ENCODE measurements at regions not wholly inside any gene's neighbourhood (a gene's known extent, or its start where the extent isn't known, plus 50 kb on each side); places are given as distances from the start of the nearest gene placed in this dataset.
"Not testable (repeated sequence)": the region's sequence is repeated elsewhere in the genome, so short reads cannot be mapped to it uniquely, and the experiment has no call there.

DNA sequence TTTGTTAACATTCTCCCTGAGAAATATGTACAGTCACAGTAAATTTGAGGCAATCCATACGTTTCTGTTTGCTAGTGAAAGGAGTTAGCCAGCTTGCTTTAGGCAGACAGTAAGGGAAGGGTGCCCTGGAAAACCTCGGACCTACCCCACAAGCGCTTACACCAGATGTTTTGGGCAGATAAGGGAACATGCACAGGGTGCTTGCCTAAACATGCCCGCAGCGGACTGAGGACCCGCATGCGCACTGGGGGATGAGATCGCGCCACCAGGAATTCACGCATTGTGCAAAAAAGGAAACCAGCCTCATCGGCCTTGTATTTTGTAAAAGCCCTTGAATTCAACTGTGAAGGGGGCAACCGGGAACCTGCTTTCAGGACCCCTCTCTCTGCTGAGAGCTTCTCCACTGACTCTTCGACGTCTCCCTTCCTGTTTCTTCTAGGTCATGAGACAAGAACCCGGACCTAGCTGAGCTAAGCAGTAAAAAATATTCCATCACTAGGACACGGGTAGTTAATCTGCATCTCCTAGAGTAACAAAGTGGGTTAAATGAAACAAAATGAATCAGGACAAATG is 1399.2 kb upstream of the ATXN8OS start:
- H3K4me3 ChIP-seq (ENCODE audit: low read depth, low read length) = no peak overlapping the region
- DNase-seq (ENCODE audit: low read depth) = no peak
- TF ChIP-seq, protein P1, sequence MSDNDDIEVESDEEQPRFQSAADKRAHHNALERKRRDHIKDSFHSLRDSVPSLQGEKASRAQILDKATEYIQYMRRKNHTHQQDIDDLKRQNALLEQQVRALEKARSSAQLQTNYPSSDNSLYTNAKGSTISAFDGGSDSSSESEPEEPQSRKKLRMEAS (IDR thresholded peaks at IDR 0.05; ENCODE audit: low read depth, low read length) = no peak
- TF ChIP-seq MYC (IDR thresholded peaks at IDR 0.05; ENCODE audit: low read depth, low read length) = no peak
- no peak for TF ChIP-seq CTCF (IDR thresholded peaks at IDR 0.05; ENCODE audit: low read depth, low read length)
- TF ChIP-seq POLR2A (IDR thresholded peaks at IDR 0.05; ENCODE audit: extremely low read depth, insufficient read length) = no peak

DNA sequence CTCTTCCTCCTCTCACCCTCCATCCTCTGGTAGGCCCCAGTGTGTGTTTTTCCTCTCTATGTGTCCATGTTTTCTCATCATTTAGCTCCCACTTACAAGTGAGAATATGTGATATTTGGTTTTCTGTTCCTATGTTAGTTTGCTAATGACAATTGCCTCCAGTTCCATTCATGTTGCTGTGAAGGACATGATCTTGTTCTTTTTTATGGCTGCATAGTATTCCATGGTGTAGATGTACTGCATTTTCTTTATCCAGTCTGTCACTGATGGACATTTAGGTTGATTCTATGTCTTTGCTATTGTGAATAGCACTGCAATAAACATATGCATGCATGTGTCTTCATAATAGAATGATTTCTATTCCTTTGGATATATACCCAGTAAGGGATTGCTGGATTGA is 1401.6 kb upstream of the ATXN8OS start:
- H3K4me3 ChIP-seq (ENCODE audit: low read depth, low read length); DNase-seq (ENCODE audit: low read depth): not testable (repeated sequence)

DNA sequence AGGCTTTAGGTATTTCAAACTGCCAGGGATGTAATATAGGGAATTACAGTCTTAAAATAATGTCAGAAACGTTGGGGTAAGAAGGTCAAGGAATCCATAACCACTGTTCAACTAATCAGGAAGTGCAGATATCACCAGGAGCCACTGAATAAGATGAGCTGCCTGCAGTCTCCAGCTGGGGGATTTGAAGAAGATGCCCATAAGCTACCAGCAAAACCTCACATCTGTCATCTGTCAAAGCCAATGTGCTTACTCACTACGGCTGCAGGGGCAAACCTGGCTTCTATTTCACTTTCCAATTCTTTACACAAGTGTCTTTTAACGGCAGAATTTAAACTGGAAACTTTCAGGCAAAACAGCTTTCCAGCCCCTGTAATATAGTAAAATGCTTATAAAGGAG is 1410.1 kb upstream of the ATXN8OS start:
- no peak for DNase-seq (ENCODE audit: low read depth)
- TF ChIP-seq MYC (IDR thresholded peaks at IDR 0.05; ENCODE audit: low read depth, low read length) (no peak), CTCF (IDR thresholded peaks at IDR 0.05; ENCODE audit: low read depth, low read length) (no peak), POLR2A (IDR thresholded peaks at IDR 0.05; ENCODE audit: extremely low read depth, insufficient read length) (no peak)
- TF ChIP-seq, protein P1 (IDR thresholded peaks at IDR 0.05; ENCODE audit: low read depth, low read length) = no peak
- no peak overlapping the region for H3K4me3 ChIP-seq (ENCODE audit: low read depth, low read length)

- no peak overlapping the region for H3K4me3 ChIP-seq (ENCODE audit: low read depth, low read length)
- no peak for DNase-seq (ENCODE audit: low read depth)
- no peak for TF ChIP-seq MYC (IDR thresholded peaks at IDR 0.05; ENCODE audit: low read depth, low read length)
- TF ChIP-seq CTCF (IDR thresholded peaks at IDR 0.05; ENCODE audit: low read depth, low read length) = no peak
- TF ChIP-seq POLR2A (IDR thresholded peaks at IDR 0.05; ENCODE audit: extremely low read depth, insufficient read length) = no peak
- TF ChIP-seq, protein P1 (IDR thresholded peaks at IDR 0.05; ENCODE audit: low read depth, low read length) = no peak
Measured at GRCh38 chr13:68696907-68697306, 1410.7 kb upstream of the ATXN8OS start.

GRCh38 chr13:68692049-68692448 is 1415.6 kb upstream of the ATXN8OS start:
- no peak for DNase-seq (ENCODE audit: low read depth)
- H3K4me3 ChIP-seq (ENCODE audit: low read depth, low read length) = no peak overlapping the region
- TF ChIP-seq, protein P1 (IDR thresholded peaks at IDR 0.05; ENCODE audit: low read depth, low read length) = no peak
- TF ChIP-seq MYC (IDR thresholded peaks at IDR 0.05; ENCODE audit: low read depth, low read length) (no peak), CTCF (IDR thresholded peaks at IDR 0.05; ENCODE audit: low read depth, low read length) (no peak), POLR2A (IDR thresholded peaks at IDR 0.05; ENCODE audit: extremely low read depth, insufficient read length) (no peak)

DNA sequence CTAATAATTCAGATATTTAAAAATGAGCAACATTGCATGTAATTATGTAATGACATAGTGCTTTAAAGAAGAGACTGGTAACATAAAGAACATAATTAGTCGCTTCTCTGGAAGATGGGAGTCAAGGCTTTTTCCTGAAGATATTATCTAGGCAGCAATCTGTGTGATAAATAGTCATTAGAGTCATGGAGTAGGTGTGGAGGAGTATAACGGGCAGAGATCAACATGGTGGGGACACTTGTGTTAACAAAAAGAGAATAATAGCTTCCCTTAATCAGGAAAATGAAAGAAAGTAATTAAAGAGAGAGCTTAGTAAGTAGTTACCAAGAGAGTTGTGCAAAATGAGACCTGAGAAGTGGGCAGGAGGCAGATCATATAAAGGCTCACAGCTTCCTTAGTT is 1417.1 kb upstream of the ATXN8OS start:
- TF ChIP-seq POLR2A (IDR thresholded peaks at IDR 0.05; ENCODE audit: extremely low read depth, insufficient read length) = no peak
- TF ChIP-seq MYC (IDR thresholded peaks at IDR 0.05; ENCODE audit: low read depth, low read length) = no peak
- TF ChIP-seq, protein P1 (IDR thresholded peaks at IDR 0.05; ENCODE audit: low read depth, low read length) = no peak
- no peak for TF ChIP-seq CTCF (IDR thresholded peaks at IDR 0.05; ENCODE audit: low read depth, low read length)
- DNase-seq (ENCODE audit: low read depth) = no peak

More for the DNA sequence above, 1417.1 kb upstream of the ATXN8OS start:
- H3K4me3 ChIP-seq (ENCODE audit: low read depth, low read length) = no peak overlapping the region
